NCI-H187 (cell line): ENCODE measurements at regions not wholly inside any gene's neighbourhood (a gene's known extent, or its start where the extent isn't known, plus 50 kb on each side); places are given as distances from the start of the nearest gene placed in this dataset.

Source experiments
- DNase-seq, 2 experiments: peaks; one replicate each; lab custom pipeline; 2025; lab: John Stamatoyannopoulos, UW

DNA sequence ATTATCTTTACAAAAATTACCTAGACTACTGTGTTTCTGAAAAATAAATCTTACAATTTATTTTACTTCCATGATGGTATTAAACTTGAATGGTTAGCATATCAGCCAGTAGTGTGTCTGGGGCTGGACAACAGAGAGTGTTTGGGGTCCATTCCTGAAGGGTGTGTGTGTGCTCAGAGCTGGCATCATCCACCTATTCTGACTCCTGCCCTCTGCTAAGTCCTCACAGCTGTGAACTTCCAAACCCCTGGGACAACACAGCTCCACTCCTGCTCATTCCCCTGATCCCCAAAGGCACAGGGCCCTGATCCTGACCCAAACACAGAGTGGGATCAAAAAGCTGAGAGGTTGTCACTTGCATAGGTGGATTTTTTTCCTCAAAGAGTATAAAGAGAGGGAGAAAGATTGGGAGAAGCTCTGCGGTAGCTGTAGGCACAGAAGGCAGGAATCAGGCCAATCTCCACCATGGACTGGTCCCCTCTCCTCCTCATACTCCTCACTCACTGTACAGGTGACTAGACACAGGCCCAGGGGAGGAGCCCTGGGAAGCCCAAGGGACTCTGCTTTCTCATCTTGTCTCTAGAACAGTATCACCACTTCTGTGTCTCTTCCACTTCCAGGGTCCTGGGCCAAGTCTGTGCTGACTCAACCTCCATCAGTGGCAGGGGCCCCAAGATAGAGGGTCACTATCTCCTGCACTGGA lies 55.7 kb upstream of the TOP3B start:
- DNase-seq = no peak

- no peak for DNase-seq
Observed at GRCh38 chr22:22037740-22038139, 55.2 kb upstream of the TOP3B start.

GRCh38 chr22:22037229-22037628 lies 54.6 kb upstream of the TOP3B start:
- no peak for DNase-seq

DNA sequence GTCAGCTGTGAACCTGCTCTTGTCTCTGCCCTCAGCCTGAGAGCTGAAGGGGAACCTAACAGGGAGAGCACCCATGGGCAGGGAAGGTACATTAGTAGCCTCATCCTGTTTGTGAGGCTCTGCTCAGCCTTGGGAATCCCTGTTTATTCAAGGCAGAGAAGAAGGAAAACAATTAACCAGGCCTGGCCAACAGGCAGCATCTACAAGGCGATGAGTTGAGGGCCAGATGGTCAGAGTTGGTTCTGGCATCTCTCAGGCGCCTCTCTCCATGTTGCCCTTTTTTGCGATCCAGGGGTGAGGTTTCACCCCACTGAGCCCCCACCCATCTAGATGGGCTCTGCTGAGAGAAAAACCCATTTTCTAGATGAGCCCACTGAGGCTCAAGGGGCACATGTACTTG lies 54.0 kb upstream of the TOP3B start:
- no peak for DNase-seq

DNA sequence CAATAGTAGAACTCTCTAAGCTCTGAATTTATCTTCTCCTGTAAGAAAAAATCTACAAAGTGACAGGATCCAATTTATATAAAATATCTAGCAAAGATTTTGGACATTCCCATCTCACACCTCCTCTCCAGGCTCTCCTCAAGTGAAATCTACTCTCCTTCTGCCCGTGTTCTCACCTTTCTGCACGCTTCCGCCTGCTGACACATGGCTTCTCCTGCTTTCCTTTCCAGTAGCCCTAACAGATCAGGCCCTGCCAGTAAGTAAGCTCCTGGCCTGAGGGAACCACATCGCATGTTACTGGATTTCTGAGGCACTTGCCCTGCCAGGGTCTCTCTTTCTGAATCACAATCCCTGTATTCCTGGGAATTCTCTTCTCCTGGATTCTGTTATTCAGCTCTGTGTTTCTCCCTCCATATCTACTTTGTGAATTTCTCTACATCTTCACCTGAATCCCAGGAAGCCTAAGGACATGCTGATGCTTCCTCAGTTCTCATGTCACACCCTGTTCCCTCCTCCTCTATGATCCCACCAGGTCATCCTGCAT lies 53.3 kb upstream of the TOP3B start:
- no peak for DNase-seq

DNA sequence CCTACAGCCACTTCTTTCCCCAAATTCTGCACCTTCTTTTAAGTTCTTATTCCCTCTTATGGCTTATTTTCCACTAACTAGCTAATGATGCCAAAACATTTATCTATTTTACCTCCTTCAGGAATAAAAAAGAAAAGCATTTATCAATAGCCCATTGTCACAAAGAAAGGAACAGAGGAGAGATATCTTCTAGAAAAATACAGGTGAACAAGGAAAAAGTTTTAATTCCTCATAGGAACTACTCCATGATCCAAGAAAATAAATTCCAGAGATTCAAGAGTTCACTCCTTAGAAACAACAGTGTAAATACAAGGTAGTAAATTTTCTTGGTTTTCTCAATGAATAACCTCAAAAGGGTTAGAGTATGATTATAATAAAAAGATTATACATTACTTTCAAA lies 52.6 kb upstream of the TOP3B start:
- DNase-seq = no peak

- no peak for DNase-seq
Observed at GRCh38 chr22:22034469-22035132, 52.0 kb upstream of the TOP3B start.

DNA sequence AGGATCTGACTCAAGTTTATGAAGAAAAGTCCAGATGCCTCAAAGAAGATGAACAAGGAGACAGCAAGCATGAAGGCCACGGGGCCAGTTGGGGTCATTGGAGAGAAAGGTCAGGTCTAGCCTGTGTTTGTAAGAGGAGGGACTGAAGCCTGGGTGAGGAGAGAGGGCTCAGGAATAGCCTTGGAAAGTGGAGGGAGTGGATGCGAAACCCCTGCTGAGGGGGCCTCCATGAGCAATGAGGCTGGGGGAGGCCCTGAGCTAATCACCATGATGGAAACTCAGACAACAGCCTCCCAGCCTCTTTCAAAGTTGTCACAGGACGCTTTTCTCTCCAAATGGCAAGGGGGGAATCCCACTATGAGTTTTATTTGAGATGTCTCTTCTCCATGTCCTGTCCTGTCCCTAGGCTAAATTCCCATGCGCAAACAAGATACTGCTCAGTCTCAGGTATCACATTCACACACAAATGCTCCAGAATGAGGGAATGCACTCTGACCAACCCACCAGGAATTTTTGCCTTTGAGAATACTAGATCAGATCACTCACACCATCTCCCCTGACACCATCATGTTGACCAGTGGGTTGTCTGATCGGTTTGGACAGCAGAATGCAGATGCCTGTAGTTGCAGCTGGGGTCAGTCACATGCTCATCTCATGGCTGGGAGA lies 51.3 kb upstream of the TOP3B start:
- DNase-seq = no peak

DNA sequence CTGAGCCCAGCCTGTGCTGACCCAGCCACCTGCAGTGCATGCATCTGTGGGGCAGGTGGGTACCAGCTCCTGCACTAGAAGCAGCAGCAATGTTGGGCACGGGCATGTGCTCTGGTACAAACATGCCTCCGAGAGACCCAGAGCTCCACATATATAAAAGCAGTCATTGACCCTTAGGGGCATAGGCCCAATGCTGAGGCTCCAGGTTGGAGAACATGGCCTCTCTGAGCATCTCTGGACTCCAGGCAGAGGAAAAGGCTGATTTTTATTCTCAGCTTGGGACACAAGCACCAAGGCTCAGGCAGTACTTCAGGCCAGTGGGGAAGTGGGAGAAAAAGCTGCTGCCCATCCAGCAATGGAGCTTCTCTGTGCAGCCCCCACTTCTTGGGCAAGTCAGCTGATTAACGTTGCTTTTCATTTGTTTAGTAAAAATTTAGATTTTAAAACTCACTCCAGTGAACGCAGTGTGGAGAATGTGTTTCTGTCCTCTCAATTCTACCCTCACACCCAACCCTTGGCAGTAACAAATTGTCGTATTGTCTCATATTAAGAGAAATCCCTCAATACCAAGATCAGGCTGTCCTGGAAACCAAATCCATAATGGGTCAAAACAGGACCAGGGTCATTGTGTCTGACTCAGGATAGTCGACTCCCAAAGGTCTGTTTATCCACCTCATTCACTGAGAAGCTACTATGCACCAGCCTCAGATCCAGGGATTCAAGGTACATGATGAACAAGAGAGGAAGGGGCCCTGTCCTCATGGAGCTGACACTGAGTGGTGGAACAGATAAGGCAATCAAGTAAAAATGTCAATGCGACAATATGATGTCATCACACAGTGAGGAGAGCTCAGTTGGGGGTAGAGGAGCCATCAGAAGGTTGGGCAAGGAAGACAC lies 50.6 kb upstream of the TOP3B start:
- no peak for DNase-seq

GRCh38 chr22:22032099-22032905 lies 49.7 kb upstream of the TOP3B start:
- DNase-seq = no peak
